GM18858 (cell line): ENCODE measurements at regions not wholly inside any gene's neighbourhood (a gene's known extent, or its start where the extent isn't known, plus 50 kb on each side); places are given as distances from the start of the nearest gene placed in this dataset.

ENCODE experiments used
- ATAC-seq: cut with Tn5 transposase; IDR thresholded peaks from one replicate; pipeline ENCODE4 v1.9.1; 2021; ENCODE audit not compliant: unreplicated experiment

DNA sequence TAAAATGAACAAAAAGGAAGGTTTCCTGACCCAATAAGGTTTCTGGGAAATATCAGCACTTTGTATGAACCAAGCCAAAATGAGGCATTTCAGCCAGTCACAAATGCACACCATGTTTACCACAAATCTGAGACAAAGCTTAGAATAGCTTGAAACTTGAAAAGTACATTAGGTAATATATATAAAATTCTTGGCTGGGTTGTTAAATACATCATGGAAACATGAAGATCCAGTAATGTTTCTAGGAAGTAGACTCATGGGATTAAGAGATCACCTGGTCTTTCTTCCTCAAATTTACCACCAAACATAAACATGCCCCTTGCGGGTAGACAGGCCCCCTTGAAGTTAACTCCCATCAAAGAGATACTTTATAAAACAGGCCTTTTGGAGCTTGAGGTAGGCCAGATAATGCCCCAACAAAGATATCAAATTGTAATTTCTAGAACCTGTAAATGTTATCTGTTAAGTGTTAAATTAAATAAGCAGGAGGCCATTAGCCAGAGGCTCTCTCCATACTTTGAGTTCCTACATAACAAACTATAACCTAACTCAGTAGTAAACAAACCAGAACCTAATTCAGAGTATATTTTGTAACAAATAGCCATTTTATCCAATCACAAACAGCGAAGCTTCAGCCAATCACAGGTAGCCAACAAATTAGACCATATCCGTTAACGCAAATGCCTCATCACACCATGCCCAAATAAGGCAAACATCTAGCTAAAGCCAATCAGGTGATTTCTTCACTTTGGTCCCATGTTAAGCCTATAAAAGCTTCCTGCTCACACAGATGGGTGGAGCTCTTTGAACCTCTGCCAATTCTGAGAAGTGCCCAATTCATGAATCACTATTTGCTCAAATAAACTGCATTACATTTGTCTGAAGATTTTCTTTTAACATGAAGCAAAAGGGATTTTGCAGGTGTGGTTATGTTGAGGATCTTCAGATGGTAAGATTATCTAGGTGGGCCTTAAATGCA lies 127.9 kb upstream of the TARS1 start:
- ATAC-seq, result no peak

DNA sequence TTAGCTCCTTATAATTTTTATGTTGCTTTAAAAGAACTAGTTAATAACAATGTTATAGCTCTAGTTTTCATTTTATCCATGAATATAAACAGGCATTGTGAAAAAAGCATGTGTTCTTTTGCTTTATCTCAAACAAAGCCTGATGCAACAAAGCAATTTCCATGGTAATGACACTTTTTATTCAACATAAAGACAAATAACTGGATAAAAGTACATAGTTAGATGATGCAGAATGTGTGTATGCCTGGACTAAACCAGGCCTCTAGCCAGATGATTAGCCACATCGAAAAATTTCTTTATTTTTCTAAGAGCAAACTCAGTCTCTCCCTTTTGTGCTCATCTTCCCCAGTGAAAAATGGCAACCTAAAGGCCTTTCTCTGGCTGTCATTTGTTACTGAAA lies 125.6 kb upstream of the TARS1 start:
- ATAC-seq, result no peak

DNA sequence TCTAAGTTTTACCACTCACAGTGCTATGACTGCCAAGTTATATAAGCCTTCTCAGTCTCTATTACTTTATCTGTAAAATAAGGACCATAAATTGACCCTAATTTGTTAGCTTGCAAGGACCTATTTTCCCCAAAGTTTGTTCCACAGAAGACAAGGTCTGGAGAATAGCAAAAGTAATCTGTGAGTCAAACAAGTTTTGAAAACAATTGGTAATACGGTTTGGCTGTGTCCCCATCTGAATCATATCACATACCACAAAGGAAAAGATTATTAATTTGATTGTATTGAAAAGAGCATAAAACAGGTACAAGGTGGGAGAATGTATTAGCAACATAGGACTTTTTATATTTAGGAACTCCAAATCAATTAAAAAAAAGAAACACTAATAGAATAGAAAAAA lies 124.0 kb upstream of the TARS1 start:
- no peak for ATAC-seq

DNA sequence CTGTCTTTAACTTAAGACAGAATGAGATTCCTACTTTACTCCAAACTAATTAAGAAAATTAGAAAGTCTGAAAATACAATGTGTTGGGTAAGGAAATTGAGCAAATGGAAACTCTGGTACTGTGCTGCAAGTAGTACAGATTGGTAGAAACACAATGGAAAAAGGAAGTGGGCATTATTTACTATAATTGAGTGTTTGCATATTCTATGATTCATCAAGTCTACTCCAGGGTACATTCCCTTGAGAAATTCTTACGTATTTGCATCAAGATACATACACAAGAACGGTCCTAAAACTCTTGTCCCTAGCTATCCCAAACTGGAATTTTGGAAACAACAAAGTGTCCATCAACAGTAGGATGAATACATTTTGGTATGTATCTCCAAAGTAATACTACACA lies 123.5 kb upstream of the TARS1 start:
- no peak for ATAC-seq

DNA sequence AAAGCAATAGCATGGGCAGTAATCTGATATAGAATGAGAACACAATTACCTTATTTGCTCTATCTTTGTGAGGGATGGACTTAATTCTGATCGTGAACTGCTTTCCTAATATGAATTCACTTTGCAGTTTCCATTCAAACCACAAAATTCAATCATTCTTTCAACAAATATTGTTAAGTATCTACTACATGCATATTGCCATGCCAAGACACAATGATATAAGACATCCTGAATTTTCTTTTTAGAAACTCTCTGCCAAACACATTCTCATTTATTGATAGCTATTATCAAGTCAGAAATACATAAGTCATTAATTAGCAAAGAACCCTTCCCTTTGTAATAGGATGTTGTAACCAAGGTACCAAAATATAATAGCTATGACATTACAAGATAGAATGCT lies 121.6 kb upstream of the TARS1 start:
- ATAC-seq, result no peak

DNA sequence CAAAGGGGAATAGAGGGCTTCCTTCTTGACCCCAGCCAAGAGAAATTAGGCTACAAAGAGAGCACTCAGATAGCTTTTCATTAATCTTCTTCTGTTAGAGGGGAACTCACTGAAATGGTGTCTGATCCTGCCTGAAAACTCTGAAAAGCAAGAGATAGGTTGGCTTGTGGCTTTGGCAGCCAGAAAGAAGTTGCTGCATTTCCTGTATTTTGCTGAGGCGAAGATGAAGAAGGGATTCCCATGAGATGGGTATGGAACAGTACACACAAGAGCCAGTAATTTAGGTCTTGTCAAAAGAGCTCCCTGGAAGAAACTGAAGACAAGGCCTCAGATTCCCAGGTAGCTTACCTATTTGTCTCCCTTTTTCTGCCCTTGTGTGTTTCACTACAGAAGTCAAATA lies 120.9 kb upstream of the TARS1 start:
- ATAC-seq, result no peak

DNA sequence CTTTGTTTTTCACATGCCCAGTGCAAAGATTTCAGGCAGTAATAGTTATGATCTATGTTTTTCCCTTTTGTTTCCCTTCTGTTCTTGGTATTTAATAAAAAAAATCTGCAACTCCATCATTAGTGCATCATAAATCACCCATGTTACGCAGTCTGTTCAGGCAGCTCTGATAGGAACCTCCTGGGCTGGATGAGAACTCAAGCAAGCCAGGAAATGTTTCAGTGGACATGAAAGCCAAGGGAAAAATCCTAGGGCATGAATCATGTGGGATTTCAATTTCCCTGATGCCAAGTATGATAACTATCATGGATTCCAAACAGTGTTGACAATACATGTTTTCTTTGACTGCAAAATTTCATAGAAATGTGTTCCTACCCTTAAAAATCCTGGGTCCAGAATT lies 119.7 kb upstream of the TARS1 start:
- ATAC-seq, result no peak

DNA sequence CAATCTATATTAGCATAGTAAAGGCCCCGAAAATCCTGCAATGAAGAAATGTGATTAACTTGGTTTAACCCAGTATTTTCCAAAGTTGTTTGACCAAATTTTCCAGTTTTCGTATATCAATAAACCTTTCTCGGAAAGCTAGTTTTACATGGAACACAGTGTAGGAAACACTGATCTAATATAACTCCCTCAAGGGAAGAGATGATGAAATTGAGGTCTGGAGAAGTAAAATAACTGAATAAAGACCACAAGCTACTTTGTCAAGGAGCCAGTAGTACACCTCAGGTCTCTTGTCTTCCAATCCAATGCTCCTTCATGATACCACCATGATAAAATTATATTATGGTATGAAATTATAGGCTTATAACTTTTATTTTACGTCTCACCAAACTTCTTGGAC lies 118.1 kb upstream of the TARS1 start:
- no peak for ATAC-seq

DNA sequence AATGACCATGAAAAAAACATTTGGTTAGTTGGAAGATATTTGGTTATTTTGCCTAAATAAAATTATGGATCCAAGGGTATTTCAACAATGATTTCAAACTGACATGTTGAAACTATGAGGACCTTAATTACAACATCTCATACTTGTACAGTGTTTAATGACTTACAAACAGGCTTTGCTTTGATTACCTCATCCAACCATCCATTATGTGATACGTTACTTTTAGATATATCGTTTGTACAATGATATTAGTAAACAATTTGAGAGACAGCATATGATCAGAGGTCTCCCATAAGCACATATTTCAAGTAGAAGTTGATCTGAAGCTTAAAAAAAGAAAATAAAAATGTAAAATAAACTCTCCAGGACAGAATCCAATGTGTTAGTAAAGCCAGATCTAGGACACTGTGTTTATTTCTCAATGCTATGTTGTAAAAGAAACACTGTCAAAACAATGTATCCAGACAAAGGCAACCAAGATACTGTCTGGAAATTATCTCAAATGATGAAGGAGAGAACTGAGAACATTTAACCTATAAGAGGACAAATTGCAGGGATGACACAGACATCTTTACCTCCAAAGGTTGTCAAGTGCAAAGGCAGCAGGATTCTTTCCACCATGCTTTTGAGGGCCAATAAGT lies 116.0 kb upstream of the TARS1 start:
- ATAC-seq, result no peak

DNA sequence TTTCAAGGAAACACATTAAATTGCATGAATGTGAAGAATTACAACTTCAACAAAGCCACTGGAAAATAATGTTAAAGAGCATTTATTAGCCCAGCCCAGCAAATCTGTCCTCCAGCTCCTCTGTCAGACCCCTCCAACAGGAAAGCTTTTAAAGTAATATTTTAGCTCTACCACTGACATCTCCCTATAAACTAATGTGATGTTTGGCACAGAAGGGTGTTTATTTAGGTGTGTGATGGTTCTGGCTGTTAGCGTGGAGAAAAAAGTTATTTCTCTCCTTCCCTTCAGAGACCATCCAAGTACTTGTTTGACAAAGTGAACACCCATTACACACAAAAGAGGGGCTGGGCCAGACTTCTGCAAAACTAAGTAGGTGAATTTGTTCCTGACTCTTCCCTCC lies 111.9 kb upstream of the TARS1 start:
- ATAC-seq, result no peak

DNA sequence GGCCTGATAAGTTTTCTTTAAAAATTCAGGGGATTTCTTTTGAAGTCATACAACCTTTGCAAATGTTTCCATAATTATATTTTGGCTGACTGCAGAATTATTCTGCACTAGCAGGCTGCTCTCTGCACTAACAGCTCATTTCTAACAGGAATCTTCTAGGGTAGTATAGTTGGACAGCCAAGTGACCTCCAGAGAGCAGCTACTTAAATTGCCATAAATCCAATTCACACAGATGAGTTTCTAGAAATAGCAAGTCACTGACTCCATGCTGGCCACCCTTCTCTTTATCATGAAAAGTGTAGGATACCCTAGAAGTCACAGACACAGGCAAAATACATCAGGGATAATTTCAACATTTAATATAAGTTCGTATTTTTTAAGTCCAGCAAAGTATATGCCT lies 110.9 kb upstream of the TARS1 start:
- no peak for ATAC-seq

DNA sequence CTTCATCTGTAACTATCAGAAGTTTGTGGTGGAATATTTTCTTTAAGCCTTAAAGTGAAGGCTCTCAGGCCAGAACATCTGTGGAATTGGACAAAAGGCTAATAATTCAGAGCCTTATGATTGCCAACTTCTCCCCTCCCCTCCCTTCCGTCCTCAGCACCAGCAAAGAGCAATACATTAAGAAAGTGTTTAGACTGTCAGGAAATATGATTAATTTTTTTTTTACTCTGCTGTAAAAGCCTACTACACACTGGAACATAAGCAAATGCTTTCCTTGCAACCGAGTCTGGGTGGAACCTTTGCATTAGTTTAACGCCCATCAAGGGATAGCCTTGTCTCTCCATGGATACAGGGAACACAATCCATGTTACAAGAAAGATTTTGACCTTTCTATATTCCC lies 110.3 kb upstream of the TARS1 start:
- no peak for ATAC-seq

DNA sequence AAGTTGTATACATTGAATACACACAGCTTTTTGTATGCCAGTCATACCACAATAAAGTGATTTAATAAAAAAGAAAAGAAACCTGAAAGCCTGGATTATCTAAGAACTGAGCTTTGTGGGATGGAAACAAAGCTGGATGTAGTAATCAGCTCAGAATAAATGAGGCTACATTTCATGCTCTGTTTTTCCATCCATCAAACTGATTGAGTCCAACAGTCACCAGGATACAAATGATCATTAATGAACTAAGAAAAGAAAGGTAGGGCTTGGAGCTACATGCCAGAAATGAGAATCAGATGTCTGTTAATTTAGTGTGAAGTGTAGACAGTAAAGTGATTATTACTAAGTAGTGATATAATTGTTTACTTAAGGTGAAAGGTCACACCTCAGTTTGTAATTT lies 109.8 kb upstream of the TARS1 start:
- no peak for ATAC-seq

DNA sequence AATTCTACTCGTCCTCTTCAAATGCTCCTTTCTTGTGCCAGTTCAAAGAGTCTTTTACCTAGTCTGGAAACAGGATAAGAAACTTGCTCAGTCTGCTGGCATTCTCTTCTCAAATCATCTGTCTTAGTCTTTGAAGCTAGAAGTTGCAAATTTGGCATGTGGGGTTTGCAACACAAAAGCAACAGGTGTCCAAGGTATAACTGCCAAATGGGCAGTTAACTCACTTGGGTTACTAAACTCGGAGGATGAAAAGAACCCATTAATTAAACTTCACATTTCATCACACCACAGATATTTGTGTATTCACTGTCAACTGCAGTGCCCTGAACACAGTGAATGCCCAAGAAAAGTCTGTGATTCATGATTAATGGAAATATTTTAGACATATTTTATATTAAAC lies 108.0 kb upstream of the TARS1 start:
- ATAC-seq, result no peak

DNA sequence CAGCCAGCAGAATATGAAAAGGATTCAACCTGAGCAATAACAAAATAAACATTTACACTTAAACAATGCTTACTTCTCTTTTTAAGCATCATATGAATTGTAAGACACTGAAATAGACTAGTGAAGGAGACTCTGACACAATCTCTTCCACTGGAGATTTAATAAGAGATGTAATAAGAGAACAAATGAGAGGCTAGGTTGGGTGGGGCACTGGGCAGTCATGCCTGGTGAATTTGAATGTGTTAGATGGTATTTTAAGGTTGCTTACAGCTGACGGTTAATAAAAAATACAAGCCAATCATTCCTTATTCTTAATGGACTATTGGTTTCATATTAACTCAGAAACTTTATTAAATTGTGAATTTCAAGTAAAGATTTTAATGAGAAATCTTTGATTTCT lies 105.9 kb upstream of the TARS1 start:
- no peak for ATAC-seq

DNA sequence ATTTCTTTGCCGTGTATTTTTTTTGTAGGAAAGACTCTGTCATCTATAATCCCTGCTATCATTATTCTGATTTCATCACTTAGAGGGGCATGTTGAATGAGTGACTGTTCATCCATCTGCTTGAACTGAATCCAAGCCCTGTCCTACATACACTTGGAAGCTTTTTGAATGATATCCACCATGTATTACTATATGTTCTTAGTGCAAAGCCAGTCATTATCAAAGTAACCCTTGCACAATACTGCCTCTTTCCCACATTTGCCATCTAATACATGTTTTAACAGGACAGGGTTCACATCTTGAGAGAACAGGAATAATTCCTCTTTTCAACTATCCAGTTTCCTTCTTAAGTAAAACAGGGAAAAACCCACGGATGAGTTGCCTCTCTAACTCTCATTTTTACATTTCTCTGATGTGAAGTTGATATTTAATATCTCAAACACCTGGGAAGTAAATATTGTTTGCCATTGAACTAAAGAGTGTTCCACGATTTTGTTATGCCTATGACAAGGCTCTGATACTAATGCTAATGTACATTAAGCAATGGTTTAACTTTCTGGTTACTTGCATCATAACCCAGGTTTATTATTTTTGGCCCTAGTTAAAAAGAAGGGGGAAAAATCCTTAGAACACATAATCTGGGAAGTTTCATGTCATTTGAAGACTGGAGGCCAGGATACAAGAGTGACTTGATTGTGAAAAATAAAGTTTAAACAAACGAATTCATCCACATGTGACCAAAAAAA lies 103.7 kb upstream of the TARS1 start:
- ATAC-seq, result no peak

DNA sequence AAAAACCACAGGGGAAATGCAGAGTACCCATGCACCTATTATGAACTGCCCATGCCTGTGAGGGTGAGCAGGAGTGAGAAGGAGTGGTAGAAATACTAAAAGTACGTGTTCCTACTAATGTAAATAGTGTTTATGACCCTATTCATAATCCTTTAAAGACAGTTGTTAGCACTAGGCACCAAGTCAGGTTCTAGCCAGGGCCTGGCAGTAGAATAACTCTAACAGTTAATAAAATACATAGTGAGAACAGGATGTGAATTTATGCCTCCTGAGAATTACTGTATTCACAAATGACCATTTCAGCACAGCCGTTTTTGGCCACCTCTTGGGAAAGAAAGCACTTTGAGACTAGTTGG lies 103.2 kb upstream of the TARS1 start:
- ATAC-seq, result no peak

DNA sequence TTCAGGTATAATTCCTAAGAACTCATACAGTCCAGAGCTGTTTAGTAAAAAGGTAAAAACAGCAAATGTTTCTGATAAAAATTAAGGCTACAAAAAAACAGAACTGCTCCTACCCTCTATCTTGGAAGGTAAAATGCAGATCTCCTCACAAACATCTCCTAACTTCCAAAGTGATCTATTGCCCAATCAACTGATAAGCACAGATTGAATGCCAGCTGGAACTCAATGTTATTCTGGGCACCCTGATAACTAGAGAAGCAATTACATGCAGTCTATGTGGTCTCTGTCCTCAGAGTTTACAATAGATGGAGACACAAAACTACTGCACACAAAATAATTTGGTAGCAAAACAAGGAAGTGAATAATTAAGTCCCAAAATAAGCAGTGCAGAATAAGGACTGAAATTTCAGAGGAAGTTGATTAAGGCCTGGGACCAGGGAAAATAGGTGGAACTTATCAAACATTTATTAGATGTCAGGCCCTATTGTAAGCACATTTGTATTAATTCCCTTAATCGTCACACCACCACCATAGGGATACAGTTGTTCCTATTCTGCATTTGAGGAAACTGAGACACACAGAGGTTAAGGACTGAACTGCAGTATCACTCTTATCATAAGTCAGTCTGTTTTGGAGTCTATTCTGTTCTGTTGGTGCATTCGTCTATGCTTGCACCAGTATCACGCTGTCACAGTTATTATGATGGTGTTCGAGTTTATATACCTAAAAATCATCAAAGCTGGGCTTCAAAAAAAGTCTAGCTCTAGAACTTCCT lies 102.2 kb upstream of the TARS1 start:
- ATAC-seq, result no peak

DNA sequence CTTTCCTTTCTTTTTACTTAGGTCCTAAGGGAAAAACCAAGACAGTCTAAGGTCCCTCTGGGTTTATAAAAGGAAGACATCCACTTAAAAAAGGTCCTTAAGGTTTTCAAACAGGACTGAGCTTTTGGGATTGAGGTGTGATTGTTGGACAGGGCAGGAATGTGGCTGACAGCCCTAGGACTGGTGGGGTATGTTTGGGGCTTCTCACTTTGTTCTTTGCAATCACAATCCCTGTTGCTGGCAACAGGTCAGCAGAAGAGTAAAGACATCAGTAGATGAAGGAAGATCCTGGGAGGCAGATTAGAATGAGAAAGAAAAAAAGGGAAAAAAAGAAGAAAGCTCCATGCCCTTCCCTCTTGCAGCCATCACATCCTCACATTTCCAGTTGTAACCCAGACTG lies 101.4 kb upstream of the TARS1 start:
- ATAC-seq, result no peak

DNA sequence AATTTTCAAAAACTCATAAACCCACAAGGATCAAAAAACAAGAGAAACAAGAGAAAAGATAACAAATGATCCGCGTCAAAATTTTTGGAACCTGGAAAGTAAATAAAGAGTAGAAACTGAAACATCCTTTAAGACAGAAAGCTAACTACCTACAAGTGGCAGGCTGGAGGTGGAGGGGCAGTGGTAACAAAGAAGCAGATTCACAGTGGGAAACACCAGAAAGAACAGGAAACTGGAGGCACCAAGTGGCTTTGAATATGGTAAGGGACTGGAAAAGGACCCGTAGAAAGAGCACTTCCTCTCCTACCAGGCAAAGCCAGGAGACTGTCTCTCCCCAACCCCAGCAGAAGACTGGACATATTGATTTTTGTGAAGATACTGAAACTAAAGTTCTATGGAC lies 100.6 kb upstream of the TARS1 start:
- no peak for ATAC-seq

DNA sequence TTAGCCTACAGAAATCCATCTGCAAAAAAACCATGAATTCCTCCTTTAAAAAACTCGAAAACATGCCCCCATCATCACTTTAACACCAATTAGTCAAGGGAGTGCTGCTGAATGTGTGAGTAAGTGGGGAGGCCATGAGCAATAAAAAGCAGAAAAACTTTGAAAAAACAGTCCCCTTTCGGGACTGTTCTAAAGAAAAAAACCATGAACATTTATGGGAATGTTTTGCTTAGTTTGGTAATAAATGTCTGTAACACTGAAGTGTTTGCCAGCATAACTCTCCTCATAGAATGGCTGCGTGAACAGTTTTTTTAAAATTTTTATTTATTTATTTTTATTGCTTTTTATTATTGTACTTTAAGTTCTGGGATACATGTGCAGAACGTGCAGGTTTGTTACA lies 99.4 kb upstream of the TARS1 start:
- no peak for ATAC-seq
